Activated naive CD4-positive, alpha-beta T cell treated with anti-CD3 and anti-CD28 coated beads, Interleukin-2, amount 50 U/mL, for 24 hours (primary cell): ENCODE measurements at regions not wholly inside any gene's neighbourhood (a gene's known extent, or its start where the extent isn't known, plus 50 kb on each side); places are given as distances from the start of the nearest gene placed in this dataset.
"Not testable (repeated sequence)": the region's sequence is repeated elsewhere in the genome, so short reads cannot be mapped to it uniquely, and the experiment has no call there.

Experiments used
- H3K27ac Mint-ChIP-seq: one replicate; pipeline ENCODE4 v1.8.0; 2021; ENCODE audit warnings: mild to moderate bottlenecking, mixed read lengths
- H3K27me3 Mint-ChIP-seq: one replicate; pipeline ENCODE4 v1.8.0; 2021; ENCODE audit warnings: mixed read lengths
- H3K36me3 Mint-ChIP-seq: one replicate; pipeline ENCODE4 v1.8.0; 2021; ENCODE audit warnings: mixed read lengths
- H3K4me1 Mint-ChIP-seq: one replicate; pipeline ENCODE4 v1.8.0; 2021; ENCODE audit warnings: mixed read lengths
- H3K4me3 Mint-ChIP-seq: one replicate; pipeline ENCODE4 v1.8.0; 2021; ENCODE audit warnings: mild to moderate bottlenecking, mixed read lengths
- H3K9me3 Mint-ChIP-seq: one replicate; pipeline ENCODE4 v1.8.0; 2021; ENCODE audit warnings: mixed read lengths

GRCh38 chr16:50497592-50497991 is 50.6 kb upstream of the NKD1 start:
- H3K36me3 Mint-ChIP-seq = no peaks in the 10 kb centered on the region
- H3K27me3 Mint-ChIP-seq = no peaks in the 10 kb centered on the region
- H3K4me3 Mint-ChIP-seq = no peak overlapping the region
- no peaks in the 10 kb centered on the region for H3K4me1 Mint-ChIP-seq
- H3K27ac Mint-ChIP-seq = no peak overlapping the region
- H3K9me3 Mint-ChIP-seq = no peaks in the 10 kb centered on the region

- H3K9me3 Mint-ChIP-seq = no peaks in the 10 kb centered on the region
- no peaks in the 10 kb centered on the region for H3K4me1 Mint-ChIP-seq
- H3K27me3 Mint-ChIP-seq = no peaks in the 10 kb centered on the region
- H3K27ac Mint-ChIP-seq = no peak overlapping the region
- H3K36me3 Mint-ChIP-seq = no peaks in the 10 kb centered on the region
- no peak overlapping the region for H3K4me3 Mint-ChIP-seq
Measured at GRCh38 chr16:50496990-50497389, 51.2 kb upstream of the NKD1 start.

- no peaks in the 10 kb centered on the region for H3K27me3 Mint-ChIP-seq
- no peak overlapping the region for H3K4me3 Mint-ChIP-seq
- H3K27ac Mint-ChIP-seq = no peak overlapping the region
- H3K36me3 Mint-ChIP-seq = no peaks in the 10 kb centered on the region
- H3K4me1 Mint-ChIP-seq = no peaks in the 10 kb centered on the region
- H3K9me3 Mint-ChIP-seq = no peaks in the 10 kb centered on the region
Measured at GRCh38 chr16:50495673-50496072, 52.5 kb upstream of the NKD1 start.

- Mint-ChIP-seq H3K27me3 (no peaks in the 10 kb centered on the region), H3K4me1 (no peaks in the 10 kb centered on the region), H3K36me3 (no peaks in the 10 kb centered on the region), H3K27ac (peak overlapping the region; percentile 38), H3K4me3 (no peak overlapping the region), H3K9me3 (no peaks in the 10 kb centered on the region)
Measured at GRCh38 chr16:50494501-50495491, 53.4 kb upstream of the NKD1 start.

GRCh38 chr16:50491516-50491915 is 56.7 kb upstream of the NKD1 start:
- no peaks in the 10 kb centered on the region for H3K9me3 Mint-ChIP-seq
- no peaks in the 10 kb centered on the region for H3K4me1 Mint-ChIP-seq
- no peak overlapping the region for H3K4me3 Mint-ChIP-seq
- H3K27ac Mint-ChIP-seq = peak overlapping the region; percentile 9
- no peaks in the 10 kb centered on the region for H3K27me3 Mint-ChIP-seq
- H3K36me3 Mint-ChIP-seq = no peaks in the 10 kb centered on the region

GRCh38 chr16:50490828-50491227 is 57.4 kb upstream of the NKD1 start:
- no peaks in the 10 kb centered on the region for H3K4me1 Mint-ChIP-seq
- no peak overlapping the region for H3K27ac Mint-ChIP-seq
- no peak overlapping the region for H3K4me3 Mint-ChIP-seq
- H3K36me3 Mint-ChIP-seq = no peaks in the 10 kb centered on the region
- no peaks in the 10 kb centered on the region for H3K9me3 Mint-ChIP-seq
- no peaks in the 10 kb centered on the region for H3K27me3 Mint-ChIP-seq

- Mint-ChIP-seq H3K9me3 (peaks cover 1% of the 10 kb centered on the region), H3K4me1 (no peaks in the 10 kb centered on the region), H3K4me3 (no peak overlapping the region), H3K36me3 (no peaks in the 10 kb centered on the region), H3K27ac (no peak overlapping the region), H3K27me3 (no peaks in the 10 kb centered on the region)
Measured at GRCh38 chr16:50489182-50489581, 59.0 kb upstream of the NKD1 start.

- Mint-ChIP-seq H3K4me3 (no peak overlapping the region), H3K27me3 (no peaks in the 10 kb centered on the region), H3K9me3 (peaks cover 6% of the 10 kb centered on the region), H3K4me1 (no peaks in the 10 kb centered on the region), H3K27ac (no peak overlapping the region), H3K36me3 (peaks cover 2% of the 10 kb centered on the region)
Measured at GRCh38 chr16:50487528-50487927, 60.7 kb upstream of the NKD1 start.

- H3K4me3 Mint-ChIP-seq, H3K27me3 Mint-ChIP-seq, H3K36me3 Mint-ChIP-seq, H3K9me3 Mint-ChIP-seq, H3K27ac Mint-ChIP-seq, H3K4me1 Mint-ChIP-seq: not testable (repeated sequence)
Measured at GRCh38 chr16:50486162-50486561, 62.0 kb upstream of the NKD1 start.

- Mint-ChIP-seq H3K36me3 (peaks cover 2% of the 10 kb centered on the region), H3K4me3 (no peak overlapping the region), H3K9me3 (peaks cover 6% of the 10 kb centered on the region), H3K27me3 (no peaks in the 10 kb centered on the region), H3K4me1 (no peaks in the 10 kb centered on the region), H3K27ac (no peak overlapping the region)
Measured at GRCh38 chr16:50485232-50485631, 63.0 kb upstream of the NKD1 start.

GRCh38 chr16:50482271-50482670 is 65.9 kb upstream of the NKD1 start:
- Mint-ChIP-seq H3K27ac (no peak overlapping the region), H3K4me1 (no peaks in the 10 kb centered on the region), H3K4me3 (no peak overlapping the region), H3K9me3 (peaks cover 6% of the 10 kb centered on the region), H3K27me3 (no peaks in the 10 kb centered on the region), H3K36me3 (peaks cover 2% of the 10 kb centered on the region)

- Mint-ChIP-seq H3K4me3 (no peak overlapping the region), H3K27me3 (no peaks in the 10 kb centered on the region), H3K36me3 (peaks cover 2% of the 10 kb centered on the region), H3K9me3 (peaks cover 6% of the 10 kb centered on the region), H3K4me1 (no peaks in the 10 kb centered on the region), H3K27ac (no peak overlapping the region)
Measured at GRCh38 chr16:50480206-50480605, 68.0 kb upstream of the NKD1 start.

- Mint-ChIP-seq H3K36me3 (peaks cover 2% of the 10 kb centered on the region), H3K4me1 (peaks cover 3% of the 10 kb centered on the region), H3K27ac (no peak overlapping the region), H3K9me3 (peaks cover 6% of the 10 kb centered on the region), H3K27me3 (no peaks in the 10 kb centered on the region), H3K4me3 (no peak overlapping the region)
Measured at GRCh38 chr16:50479771-50480170, 68.4 kb upstream of the NKD1 start.

- Mint-ChIP-seq H3K27ac (no peak overlapping the region), H3K4me3 (no peak overlapping the region), H3K27me3 (no peaks in the 10 kb centered on the region), H3K9me3 (peaks cover 1% of the 10 kb centered on the region), H3K4me1 (peaks cover 11% of the 10 kb centered on the region), H3K36me3 (no peaks in the 10 kb centered on the region)
Measured at GRCh38 chr16:50478773-50479149, 69.4 kb upstream of the NKD1 start.

- Mint-ChIP-seq H3K36me3 (no peaks in the 10 kb centered on the region), H3K27me3 (no peaks in the 10 kb centered on the region), H3K9me3 (no peaks in the 10 kb centered on the region), H3K4me3 (no peak overlapping the region), H3K4me1 (peaks cover 16% of the 10 kb centered on the region), H3K27ac (no peak overlapping the region)
Measured at GRCh38 chr16:50478075-50478772, 70.0 kb upstream of the NKD1 start.

GRCh38 chr16:50476486-50477255 is 71.5 kb upstream of the NKD1 start:
- Mint-ChIP-seq H3K4me3 (no peak overlapping the region), H3K27ac (no peak overlapping the region), H3K9me3 (no peaks in the 10 kb centered on the region), H3K27me3 (no peaks in the 10 kb centered on the region), H3K36me3 (no peaks in the 10 kb centered on the region), H3K4me1 (peaks cover 21% of the 10 kb centered on the region)
